DND-41 (cell line): ENCODE measurements at regions not wholly inside any gene's neighbourhood (a gene's known extent, or its start where the extent isn't known, plus 50 kb on each side); places are given as distances from the start of the nearest gene placed in this dataset.

Source experiments
- EZH2 ChIP-seq: IDR thresholded peaks from 3 replicates; pipeline ENCODE4 v1.6.1; 2012; ENCODE audit warnings: borderline replicate concordance, low read depth, mild to moderate bottlenecking, moderate library complexity, low read length, inconsistent platforms; ENCODE audit not compliant: severe bottlenecking
- TF ChIP-seq, protein P1 (sequence below): IDR thresholded peaks from 2 replicates; pipeline ENCODE4 v1.5.1; 2012; ENCODE audit warnings: borderline replicate concordance, low read length, moderate library complexity, mild to moderate bottlenecking; ENCODE audit not compliant: poor library complexity, severe bottlenecking; ENCODE audit errors: extremely low read depth

- TF ChIP-seq, protein P1, sequence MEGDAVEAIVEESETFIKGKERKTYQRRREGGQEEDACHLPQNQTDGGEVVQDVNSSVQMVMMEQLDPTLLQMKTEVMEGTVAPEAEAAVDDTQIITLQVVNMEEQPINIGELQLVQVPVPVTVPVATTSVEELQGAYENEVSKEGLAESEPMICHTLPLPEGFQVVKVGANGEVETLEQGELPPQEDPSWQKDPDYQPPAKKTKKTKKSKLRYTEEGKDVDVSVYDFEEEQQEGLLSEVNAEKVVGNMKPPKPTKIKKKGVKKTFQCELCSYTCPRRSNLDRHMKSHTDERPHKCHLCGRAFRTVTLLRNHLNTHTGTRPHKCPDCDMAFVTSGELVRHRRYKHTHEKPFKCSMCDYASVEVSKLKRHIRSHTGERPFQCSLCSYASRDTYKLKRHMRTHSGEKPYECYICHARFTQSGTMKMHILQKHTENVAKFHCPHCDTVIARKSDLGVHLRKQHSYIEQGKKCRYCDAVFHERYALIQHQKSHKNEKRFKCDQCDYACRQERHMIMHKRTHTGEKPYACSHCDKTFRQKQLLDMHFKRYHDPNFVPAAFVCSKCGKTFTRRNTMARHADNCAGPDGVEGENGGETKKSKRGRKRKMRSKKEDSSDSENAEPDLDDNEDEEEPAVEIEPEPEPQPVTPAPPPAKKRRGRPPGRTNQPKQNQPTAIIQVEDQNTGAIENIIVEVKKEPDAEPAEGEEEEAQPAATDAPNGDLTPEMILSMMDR: no peak
- no peak for TF ChIP-seq EZH2
Measured at GRCh38 chr2:220243571-220243970, 616.1 kb downstream of the SLC4A3 start.
